Stimulated activated naive CD8-positive, alpha-beta T cell treated with anti-CD3 and anti-CD28 coated beads, Interleukin-15, Interleukin-2, amounts not matched to agents 100 U/mL and 50 U/mL, for 24 hours (primary cell): ENCODE measurements at regions not wholly inside any gene's neighbourhood (a gene's known extent, or its start where the extent isn't known, plus 50 kb on each side); places are given as distances from the start of the nearest gene placed in this dataset.
A peak's percentile ranks its signal among the peaks of the same experiment; 100 is the strongest.
"Not testable (repeated sequence)": the region's sequence is repeated elsewhere in the genome, so short reads cannot be mapped to it uniquely, and the experiment has no call there.

Source experiments
- ATAC-seq: fragments of 150-1000 bp; cut with Tn5 transposase; one replicate; pipeline ENCODE4 v1.10.0; 2021
- DNase-seq: peaks from one replicate; pipeline ENCODE4 v3.0.0; 2021

GRCh38 chr7:142636751-142637150, 112.5 kb upstream of the PRSS1 start:
- DNase-seq, result peak; percentile 18
- ATAC-seq, result peak; percentile 85

- not testable (repeated sequence) for ATAC-seq, DNase-seq
These were observed 113.2 kb upstream of the PRSS1 start for GRCh38 chr7:142636107-142636506.

- ATAC-seq, result peak; percentile 78
- DNase-seq, result peak; percentile 55
These were observed 116.8 kb upstream of the PRSS1 start for GRCh38 chr7:142632271-142633134.

GRCh38 chr7:142629588-142630260, 119.5 kb upstream of the PRSS1 start:
- no peak for DNase-seq
- no peak for ATAC-seq

- ATAC-seq (no peak), DNase-seq (no peak)
These were observed 120.3 kb upstream of the PRSS1 start for GRCh38 chr7:142628945-142629344.

GRCh38 chr7:142627223-142627622, 122.0 kb upstream of the PRSS1 start:
- not testable (repeated sequence) for ATAC-seq, DNase-seq

- peak; percentile 83 for ATAC-seq
These were observed 122.7 kb upstream of the PRSS1 start for GRCh38 chr7:142626420-142627035.

GRCh38 chr7:142625216-142625615, 124.1 kb upstream of the PRSS1 start:
- DNase-seq, ATAC-seq: not testable (repeated sequence)

More at GRCh38 chr7:142626420-142627035, 122.7 kb upstream of the PRSS1 start:
- DNase-seq, result peak; percentile 76

GRCh38 chr7:142620402-142620801, 128.9 kb upstream of the PRSS1 start:
- DNase-seq (no peak), ATAC-seq (no peak)

- ATAC-seq (no peak), DNase-seq (no peak)
These were observed 130.5 kb upstream of the PRSS1 start for GRCh38 chr7:142618655-142619351.

- ATAC-seq (no peak), DNase-seq (no peak)
These were observed 132.4 kb upstream of the PRSS1 start for GRCh38 chr7:142616842-142617241.

- ATAC-seq (no peak), DNase-seq (no peak)
These were observed 133.1 kb upstream of the PRSS1 start for GRCh38 chr7:142616121-142616643.

GRCh38 chr7:142615508-142615907, 133.8 kb upstream of the PRSS1 start:
- ATAC-seq (peak; percentile 52), DNase-seq (no peak)

- ATAC-seq, result no peak
These were observed 135.2 kb upstream of the PRSS1 start for GRCh38 chr7:142614116-142614515.

GRCh38 chr7:142612237-142612881, 136.9 kb upstream of the PRSS1 start:
- ATAC-seq (no peak), DNase-seq (no peak)

More at GRCh38 chr7:142614116-142614515, 135.2 kb upstream of the PRSS1 start:
- DNase-seq, result no peak

GRCh38 chr7:142611566-142612236, 137.6 kb upstream of the PRSS1 start:
- no peak for ATAC-seq
- DNase-seq, result no peak

- ATAC-seq (no peak), DNase-seq (no peak)
These were observed 140.4 kb upstream of the PRSS1 start for GRCh38 chr7:142608630-142609428.

GRCh38 chr7:142607351-142607750, 141.9 kb upstream of the PRSS1 start:
- DNase-seq (no peak), ATAC-seq (no peak)

- DNase-seq (no peak), ATAC-seq (no peak)
These were observed 143.2 kb upstream of the PRSS1 start for GRCh38 chr7:142606081-142606480.

- no peak for ATAC-seq
- DNase-seq, result no peak
These were observed 144.6 kb upstream of the PRSS1 start for GRCh38 chr7:142604671-142605070.
